SU-DHL-6 (cell line): ENCODE measurements at regions not wholly inside any gene's neighbourhood (a gene's known extent, or its start where the extent isn't known, plus 50 kb on each side); places are given as distances from the start of the nearest gene placed in this dataset.
"Not testable (repeated sequence)": the region's sequence is repeated elsewhere in the genome, so short reads cannot be mapped to it uniquely, and the experiment has no call there.

Experiments used
- H2AFZ ChIP-seq: fragments of 200-600 bp; sonication (generic); 2 replicates; pipeline ENCODE4 v1.6.1; 2014; ENCODE audit warnings: low read depth, mild to moderate bottlenecking, moderate library complexity, mixed read lengths, antibody characterized with exemption, low read length; ENCODE audit not compliant: severe bottlenecking
- H3F3A ChIP-seq: fragments of 200-600 bp; shearing (Covaris generic); 2 replicates; pipeline ENCODE4 v1.6.0; 2016; ENCODE audit warnings: antibody characterized with exemption, mild to moderate bottlenecking; ENCODE audit not compliant: insufficient read depth
- H3K27ac ChIP-seq: fragments of 200-600 bp; sonication (generic); 2 replicates; pipeline ENCODE4 v1.5.1; 2016; ENCODE audit warnings: low read depth, mild to moderate bottlenecking, low read length, moderate library complexity, mixed read lengths
- H3K27me3 ChIP-seq: fragments of 200-600 bp; sonication (generic), shearing (Covaris generic); 2 replicates; pipeline ENCODE4 v1.6.0; 2014; ENCODE audit warnings: mild to moderate bottlenecking, low read length
- H3K36me3 ChIP-seq: fragments of 200-600 bp; sonication (generic); 2 replicates; pipeline ENCODE4 v1.6.1; 2014; ENCODE audit warnings: mild to moderate bottlenecking, low read length, mixed read lengths
- H3K4me2 ChIP-seq: fragments of 300-600, 200-600 bp; shearing (Covaris generic), sonication (generic); 2 replicates; pipeline ENCODE4 v1.6.0; 2014; ENCODE audit warnings: low read length, low read depth, mild to moderate bottlenecking; ENCODE audit not compliant: poor library complexity, severe bottlenecking
- H3K4me3 ChIP-seq: fragments of 200-600 bp; sonication (generic); 2 replicates; pipeline ENCODE4 v1.5.1; 2014; ENCODE audit warnings: antibody characterized with exemption, low read length, mild to moderate bottlenecking, mixed read lengths; ENCODE audit not compliant: insufficient read depth, poor library complexity, severe bottlenecking
- H3K79me2 ChIP-seq: fragments of 200-600 bp; sonication (generic); 2 replicates; pipeline ENCODE4 v1.6.1; 2014; ENCODE audit warnings: mild to moderate bottlenecking, low read length, moderate library complexity; ENCODE audit not compliant: insufficient read depth
- H3K9ac ChIP-seq: fragments of 200-600 bp; sonication (generic); 2 replicates; pipeline ENCODE4 v1.7.0; 2014; ENCODE audit warnings: mild to moderate bottlenecking, low read length
- H3K9me2 ChIP-seq: fragments of 200-600 bp; sonication (generic); replicated peaks from 2 replicates; pipeline ENCODE4 v1.6.1; 2014; ENCODE audit warnings: low read length; ENCODE audit not compliant: insufficient read depth
- H3K9me3 ChIP-seq: fragments of 200-600 bp; sonication (generic); 2 replicates; pipeline ENCODE4 v1.6.1; 2014; ENCODE audit warnings: low read length, mixed read lengths; ENCODE audit not compliant: insufficient read depth
- H4K20me1 ChIP-seq: fragments of 200-600 bp; sonication (generic); 2 replicates; pipeline ENCODE4 v1.6.1; 2014; ENCODE audit warnings: low read depth, mild to moderate bottlenecking, antibody characterized with exemption, low read length, moderate library complexity, mixed read lengths
- CTCF ChIP-seq: fragments of 200-600 bp; sonication (generic); IDR thresholded peaks from one replicate; pipeline ENCODE4 v1.5.1; 2017; ENCODE audit warnings: antibody characterized with exemption, mild to moderate bottlenecking, low read length, moderate library complexity; ENCODE audit not compliant: insufficient read depth, poor library complexity, severe bottlenecking
- EZH2phosphoT487 ChIP-seq: fragments of 200-600 bp; sonication (generic), shearing (Covaris generic); conservative IDR thresholded peaks from 2 replicates; pipeline ENCODE4 v1.6.1; 2018; ENCODE audit warnings: mild to moderate bottlenecking, antibody characterized with exemption, low read length, moderate library complexity, mixed read lengths

GRCh38 chr16:66091471-66091891 lies 275.0 kb upstream of the CDH5 start:
- Histone ChIP-seq H3F3A (no peaks in the 10 kb centered on the region), H3K4me3 (no peak overlapping the region), H3K27me3 (no peaks in the 10 kb centered on the region), H3K27ac (no peak overlapping the region), H3K9me2 (no peaks in the 10 kb centered on the region), H3K9ac (no peak overlapping the region), H3K36me3 (no peaks in the 10 kb centered on the region), H3K79me2 (no peaks in the 10 kb centered on the region), H2AFZ (no peak overlapping the region), H4K20me1 (no peaks in the 10 kb centered on the region), H3K4me2 (no peak overlapping the region), H3K9me3 (no peaks in the 10 kb centered on the region)
- TF ChIP-seq EZH2phosphoT487 (no peak), CTCF (no peak)

GRCh38 chr16:66088681-66089080 lies 277.8 kb upstream of the CDH5 start:
- H3K9me3 ChIP-seq: no peaks in the 10 kb centered on the region
- H3K27ac ChIP-seq: no peak overlapping the region
- no peaks in the 10 kb centered on the region for H4K20me1 ChIP-seq
- no peak overlapping the region for H2AFZ ChIP-seq
- no peak overlapping the region for H3K4me3 ChIP-seq
- H3K9me2 ChIP-seq: no peaks in the 10 kb centered on the region
- H3K79me2 ChIP-seq: no peaks in the 10 kb centered on the region
- no peaks in the 10 kb centered on the region for H3K36me3 ChIP-seq
- no peak overlapping the region for H3K4me2 ChIP-seq
- TF ChIP-seq CTCF: no peak
- no peak for TF ChIP-seq EZH2phosphoT487
- no peak overlapping the region for H3K9ac ChIP-seq
- no peaks in the 10 kb centered on the region for H3F3A ChIP-seq
- no peaks in the 10 kb centered on the region for H3K27me3 ChIP-seq

GRCh38 chr16:66087308-66087707 lies 279.2 kb upstream of the CDH5 start:
- H3K79me2 ChIP-seq: no peaks in the 10 kb centered on the region
- no peak overlapping the region for H3K4me3 ChIP-seq
- no peaks in the 10 kb centered on the region for H4K20me1 ChIP-seq
- H3K27ac ChIP-seq: no peak overlapping the region
- H3K9ac ChIP-seq: no peak overlapping the region
- H3K9me3 ChIP-seq: no peaks in the 10 kb centered on the region
- no peak overlapping the region for H3K4me2 ChIP-seq
- TF ChIP-seq CTCF (no peak), EZH2phosphoT487 (no peak)
- H3K9me2 ChIP-seq: no peaks in the 10 kb centered on the region
- no peaks in the 10 kb centered on the region for H3F3A ChIP-seq
- H3K36me3 ChIP-seq: no peaks in the 10 kb centered on the region
- H2AFZ ChIP-seq: no peak overlapping the region
- no peaks in the 10 kb centered on the region for H3K27me3 ChIP-seq

- Histone ChIP-seq H3K27me3 (no peaks in the 10 kb centered on the region), H3K9ac (no peak overlapping the region), H4K20me1 (no peaks in the 10 kb centered on the region), H3K4me3 (no peak overlapping the region), H2AFZ (no peak overlapping the region), H3K79me2 (no peaks in the 10 kb centered on the region), H3K9me3 (no peaks in the 10 kb centered on the region), H3K9me2 (no peaks in the 10 kb centered on the region), H3K36me3 (no peaks in the 10 kb centered on the region), H3K4me2 (no peak overlapping the region), H3K27ac (no peak overlapping the region), H3F3A (no peaks in the 10 kb centered on the region)
- TF ChIP-seq CTCF (no peak), EZH2phosphoT487 (no peak)
Observed at GRCh38 chr16:66085651-66086050, 280.8 kb upstream of the CDH5 start.

- not testable (repeated sequence) for H3K36me3 ChIP-seq, H4K20me1 ChIP-seq, H3K79me2 ChIP-seq, H3K27ac ChIP-seq, H3F3A ChIP-seq, H3K9me3 ChIP-seq, H3K9me2 ChIP-seq, H3K9ac ChIP-seq, H3K4me3 ChIP-seq, H2AFZ ChIP-seq, H3K4me2 ChIP-seq, H3K27me3 ChIP-seq
Observed at GRCh38 chr16:66084731-66085130, 281.8 kb upstream of the CDH5 start.
